Inferior parietal cortex (tissue), 1 donor: ENCODE measurements at regions not wholly inside any gene's neighbourhood (a gene's known extent, or its start where the extent isn't known, plus 50 kb on each side); places are given as distances from the start of the nearest gene placed in this dataset.

Experiments used
- DNase-seq: peaks from one replicate; pipeline ENCODE4 v3.0.0-alpha.2; 2016; ENCODE audit errors: extremely low spot score

- DNase-seq: no peak
Measured at GRCh38 chr1:230000493-230001184, 66.4 kb upstream of the GALNT2 start.

GRCh38 chr1:230002164-230002803, 64.8 kb upstream of the GALNT2 start:
- DNase-seq: no peak

GRCh38 chr1:230003409-230003808, 63.6 kb upstream of the GALNT2 start:
- DNase-seq: no peak

- no peak for DNase-seq
Measured at GRCh38 chr1:230005040-230005439, 62.0 kb upstream of the GALNT2 start.

DNA sequence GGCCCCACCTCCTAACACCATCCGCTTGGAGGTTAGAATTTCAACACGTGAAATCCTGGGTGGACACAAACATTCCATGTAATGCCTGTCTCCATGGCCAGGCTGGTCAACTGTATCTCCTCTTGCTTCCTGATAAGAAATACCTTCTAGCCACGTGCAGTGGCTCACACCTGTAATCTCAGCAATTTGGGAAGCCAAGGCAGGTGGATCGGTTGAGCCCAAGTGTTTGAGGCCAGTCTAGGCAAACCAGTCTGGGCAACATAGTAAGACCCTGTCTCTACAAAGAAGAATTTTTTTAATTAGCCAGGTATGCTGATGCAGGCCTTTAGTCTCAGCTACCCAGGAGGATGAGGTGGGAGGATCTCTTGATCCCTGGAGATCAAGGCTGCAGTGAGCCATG, 58.3 kb upstream of the GALNT2 start:
- no peak for DNase-seq

GRCh38 chr1:230009611-230010313, 57.3 kb upstream of the GALNT2 start:
- DNase-seq: no peak

- no peak for DNase-seq
Measured at GRCh38 chr1:230010603-230011332, 56.3 kb upstream of the GALNT2 start.

DNA sequence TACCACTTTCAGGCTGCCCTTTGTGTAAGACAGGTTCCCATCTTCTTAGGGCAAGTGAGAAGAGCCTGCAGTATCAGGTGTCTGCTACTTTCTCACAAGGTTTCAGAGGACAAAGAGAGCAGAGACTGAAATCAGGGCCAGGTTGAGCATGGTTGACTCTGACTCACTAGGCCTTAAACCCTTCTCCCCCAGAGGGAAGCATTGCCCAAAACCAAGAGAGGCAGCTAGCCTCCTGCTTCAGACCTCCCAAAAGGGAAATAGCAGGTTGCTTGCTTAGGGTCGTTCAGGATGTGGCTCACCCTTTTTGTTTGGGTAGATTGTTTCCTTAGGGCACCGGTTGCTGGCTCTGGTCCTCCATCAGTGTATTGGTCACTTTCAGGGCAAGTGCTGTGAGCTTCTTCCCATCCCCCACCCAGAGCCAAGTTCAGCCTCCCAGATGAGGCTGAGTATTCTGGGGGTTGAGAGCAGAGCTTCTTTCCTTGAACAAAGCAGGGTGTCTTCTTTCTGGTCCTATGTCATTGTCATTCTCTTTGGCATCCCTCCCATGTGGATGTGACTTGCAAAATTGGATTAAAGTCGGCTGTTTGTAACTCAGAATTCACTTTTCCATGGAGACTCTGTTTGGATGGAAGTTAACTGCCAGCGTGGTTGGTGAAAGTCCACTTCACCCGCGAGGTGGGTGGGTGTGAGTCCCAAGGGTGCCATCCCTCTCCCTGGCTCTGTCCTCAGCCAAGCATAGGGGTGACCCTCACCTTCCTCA, 55.5 kb upstream of the GALNT2 start:
- no peak for DNase-seq

- no peak for DNase-seq
Measured at GRCh38 chr1:230012093-230012393, 55.0 kb upstream of the GALNT2 start.

DNA sequence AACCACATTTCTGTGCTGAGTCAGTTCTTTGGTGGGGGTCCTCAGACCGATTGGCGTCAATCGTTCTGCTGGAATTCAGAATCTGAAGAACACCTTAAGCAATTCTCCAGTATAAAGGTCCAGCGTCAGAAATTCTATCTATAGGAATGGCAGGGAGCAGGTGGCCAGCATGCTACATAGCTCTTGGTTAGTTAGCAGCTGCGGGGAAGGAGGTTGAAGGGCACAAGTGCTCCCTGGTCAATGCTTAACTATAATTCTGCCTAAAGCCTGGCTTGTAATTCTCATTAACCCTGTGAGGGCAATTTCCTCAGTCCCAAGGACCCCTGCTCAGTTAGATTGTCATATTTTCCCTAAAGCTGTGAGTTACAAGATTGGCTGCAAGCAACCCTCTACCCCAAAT, 54.3 kb upstream of the GALNT2 start:
- no peak for DNase-seq

DNA sequence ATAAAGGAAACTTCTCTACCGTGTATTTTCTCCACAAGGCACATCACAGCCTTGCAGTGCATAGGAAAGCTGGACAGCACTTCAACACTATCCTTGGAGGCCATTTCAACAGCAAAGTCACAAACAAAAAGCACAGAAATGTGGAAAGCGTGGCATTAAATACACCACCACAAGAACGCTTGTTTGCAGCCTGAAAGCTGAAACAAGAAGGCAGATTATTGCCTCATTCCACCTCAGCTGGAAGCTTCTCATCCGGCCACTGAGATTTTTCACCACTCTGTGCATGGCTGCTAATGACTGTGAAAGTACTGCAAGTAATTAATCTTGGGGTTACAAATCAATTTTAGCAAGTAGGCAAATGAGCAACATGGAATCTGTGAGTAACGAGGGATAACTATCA, 50.9 kb upstream of the GALNT2 start:
- DNase-seq: no peak
